K562 (cell line): ENCODE measurements at regions not wholly inside any gene's neighbourhood (a gene's known extent, or its start where the extent isn't known, plus 50 kb on each side); places are given as distances from the start of the nearest gene placed in this dataset.

Experiments used
- EZH2 ChIP-seq: IDR thresholded peaks from 2 replicates; pipeline ENCODE4 v1.6.1; 2012; ENCODE audit warnings: low read depth, mild to moderate bottlenecking, inconsistent platforms, low read length, borderline replicate concordance
- SMC3 ChIP-seq: conservative IDR thresholded peaks from 2 replicates; pipeline ENCODE4 v1.6.1; 2011; ENCODE audit warnings: low read depth, low read length, improper control_type of control experiment; ENCODE audit not compliant: insufficient read depth
- TF ChIP-seq, protein P1 (sequence below), 3 experiments: IDR thresholded peaks in 2 of 3; conservative IDR thresholded peaks in 1 of 3; 2 replicates each; pipeline ENCODE4 v1.5.1; 2011 to 2012; ENCODE audit warnings: low read length in 3 of 3, mild to moderate bottlenecking in 3 of 3, control low read depth in 2 of 3, improper control_type of control experiment in 1 of 3, inconsistent platforms in 1 of 3, low read depth in 1 of 3, mixed read lengths in 1 of 3, moderate library complexity in 1 of 3; ENCODE audit not compliant: insufficient read depth in 2 of 3
- TF ChIP-seq, protein P2 (sequence below): fragments of 450-650 bp; IDR thresholded peaks from 2 replicates; pipeline ENCODE4 v1.6.1; 2016; ENCODE audit warnings: borderline replicate concordance
- TF ChIP-seq, protein P3 (sequence below): sonication (generic); formaldehyde crosslinking; IDR thresholded peaks from 2 replicates; pipeline ENCODE4 v1.8.0; 2022; ENCODE audit warnings: mild to moderate bottlenecking, missing genetic modification reagents

DNA sequence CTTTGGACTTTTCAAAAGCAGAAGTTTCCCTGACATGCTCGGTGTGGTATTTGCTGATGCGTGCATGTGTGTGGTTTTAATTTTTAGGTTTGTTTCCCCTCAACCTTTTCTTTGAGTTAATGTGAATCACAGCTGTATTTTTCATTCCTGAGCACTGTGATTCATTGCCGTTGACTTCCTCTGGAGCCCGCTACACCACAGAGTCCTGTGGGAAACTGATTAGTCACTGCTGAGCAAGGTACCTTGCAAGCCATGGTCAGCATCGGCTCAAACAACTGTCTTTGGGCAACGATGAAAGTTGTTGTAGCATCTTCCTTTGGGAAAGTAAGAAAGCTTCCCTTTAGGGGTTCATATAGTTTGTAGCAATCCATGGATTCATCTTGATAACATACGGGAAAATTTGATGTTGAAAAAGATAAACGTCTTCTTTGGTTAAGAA lies 57.5 kb downstream of the RIN2 start:
- TF ChIP-seq, protein P1, sequence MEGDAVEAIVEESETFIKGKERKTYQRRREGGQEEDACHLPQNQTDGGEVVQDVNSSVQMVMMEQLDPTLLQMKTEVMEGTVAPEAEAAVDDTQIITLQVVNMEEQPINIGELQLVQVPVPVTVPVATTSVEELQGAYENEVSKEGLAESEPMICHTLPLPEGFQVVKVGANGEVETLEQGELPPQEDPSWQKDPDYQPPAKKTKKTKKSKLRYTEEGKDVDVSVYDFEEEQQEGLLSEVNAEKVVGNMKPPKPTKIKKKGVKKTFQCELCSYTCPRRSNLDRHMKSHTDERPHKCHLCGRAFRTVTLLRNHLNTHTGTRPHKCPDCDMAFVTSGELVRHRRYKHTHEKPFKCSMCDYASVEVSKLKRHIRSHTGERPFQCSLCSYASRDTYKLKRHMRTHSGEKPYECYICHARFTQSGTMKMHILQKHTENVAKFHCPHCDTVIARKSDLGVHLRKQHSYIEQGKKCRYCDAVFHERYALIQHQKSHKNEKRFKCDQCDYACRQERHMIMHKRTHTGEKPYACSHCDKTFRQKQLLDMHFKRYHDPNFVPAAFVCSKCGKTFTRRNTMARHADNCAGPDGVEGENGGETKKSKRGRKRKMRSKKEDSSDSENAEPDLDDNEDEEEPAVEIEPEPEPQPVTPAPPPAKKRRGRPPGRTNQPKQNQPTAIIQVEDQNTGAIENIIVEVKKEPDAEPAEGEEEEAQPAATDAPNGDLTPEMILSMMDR (IDR thresholded peaks at IDR 0.05 in 2 of 3, conservative IDR thresholded peaks at IDR 0.05 in 1 of 3; ENCODE audit: insufficient read depth in 2 of 3, low read depth in 1 of 3, low read length in 3 of 3) = no peak
- TF ChIP-seq, protein P2, sequence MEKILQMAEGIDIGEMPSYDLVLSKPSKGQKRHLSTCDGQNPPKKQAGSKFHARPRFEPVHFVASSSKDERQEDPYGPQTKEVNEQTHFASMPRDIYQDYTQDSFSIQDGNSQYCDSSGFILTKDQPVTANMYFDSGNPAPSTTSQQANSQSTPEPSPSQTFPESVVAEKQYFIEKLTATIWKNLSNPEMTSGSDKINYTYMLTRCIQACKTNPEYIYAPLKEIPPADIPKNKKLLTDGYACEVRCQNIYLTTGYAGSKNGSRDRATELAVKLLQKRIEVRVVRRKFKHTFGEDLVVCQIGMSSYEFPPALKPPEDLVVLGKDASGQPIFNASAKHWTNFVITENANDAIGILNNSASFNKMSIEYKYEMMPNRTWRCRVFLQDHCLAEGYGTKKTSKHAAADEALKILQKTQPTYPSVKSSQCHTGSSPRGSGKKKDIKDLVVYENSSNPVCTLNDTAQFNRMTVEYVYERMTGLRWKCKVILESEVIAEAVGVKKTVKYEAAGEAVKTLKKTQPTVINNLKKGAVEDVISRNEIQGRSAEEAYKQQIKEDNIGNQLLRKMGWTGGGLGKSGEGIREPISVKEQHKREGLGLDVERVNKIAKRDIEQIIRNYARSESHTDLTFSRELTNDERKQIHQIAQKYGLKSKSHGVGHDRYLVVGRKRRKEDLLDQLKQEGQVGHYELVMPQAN = no peak
- TF ChIP-seq EZH2 (no peak), SMC3 (no peak)
- TF ChIP-seq, protein P3, sequence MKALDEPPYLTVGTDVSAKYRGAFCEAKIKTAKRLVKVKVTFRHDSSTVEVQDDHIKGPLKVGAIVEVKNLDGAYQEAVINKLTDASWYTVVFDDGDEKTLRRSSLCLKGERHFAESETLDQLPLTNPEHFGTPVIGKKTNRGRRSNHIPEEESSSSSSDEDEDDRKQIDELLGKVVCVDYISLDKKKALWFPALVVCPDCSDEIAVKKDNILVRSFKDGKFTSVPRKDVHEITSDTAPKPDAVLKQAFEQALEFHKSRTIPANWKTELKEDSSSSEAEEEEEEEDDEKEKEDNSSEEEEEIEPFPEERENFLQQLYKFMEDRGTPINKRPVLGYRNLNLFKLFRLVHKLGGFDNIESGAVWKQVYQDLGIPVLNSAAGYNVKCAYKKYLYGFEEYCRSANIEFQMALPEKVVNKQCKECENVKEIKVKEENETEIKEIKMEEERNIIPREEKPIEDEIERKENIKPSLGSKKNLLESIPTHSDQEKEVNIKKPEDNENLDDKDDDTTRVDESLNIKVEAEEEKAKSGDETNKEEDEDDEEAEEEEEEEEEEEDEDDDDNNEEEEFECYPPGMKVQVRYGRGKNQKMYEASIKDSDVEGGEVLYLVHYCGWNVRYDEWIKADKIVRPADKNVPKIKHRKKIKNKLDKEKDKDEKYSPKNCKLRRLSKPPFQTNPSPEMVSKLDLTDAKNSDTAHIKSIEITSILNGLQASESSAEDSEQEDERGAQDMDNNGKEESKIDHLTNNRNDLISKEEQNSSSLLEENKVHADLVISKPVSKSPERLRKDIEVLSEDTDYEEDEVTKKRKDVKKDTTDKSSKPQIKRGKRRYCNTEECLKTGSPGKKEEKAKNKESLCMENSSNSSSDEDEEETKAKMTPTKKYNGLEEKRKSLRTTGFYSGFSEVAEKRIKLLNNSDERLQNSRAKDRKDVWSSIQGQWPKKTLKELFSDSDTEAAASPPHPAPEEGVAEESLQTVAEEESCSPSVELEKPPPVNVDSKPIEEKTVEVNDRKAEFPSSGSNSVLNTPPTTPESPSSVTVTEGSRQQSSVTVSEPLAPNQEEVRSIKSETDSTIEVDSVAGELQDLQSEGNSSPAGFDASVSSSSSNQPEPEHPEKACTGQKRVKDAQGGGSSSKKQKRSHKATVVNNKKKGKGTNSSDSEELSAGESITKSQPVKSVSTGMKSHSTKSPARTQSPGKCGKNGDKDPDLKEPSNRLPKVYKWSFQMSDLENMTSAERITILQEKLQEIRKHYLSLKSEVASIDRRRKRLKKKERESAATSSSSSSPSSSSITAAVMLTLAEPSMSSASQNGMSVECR (CRISPR knock-in tag) = no peak
